Left ventricle myocardium superior (tissue), 1 donor: ENCODE measurements at regions not wholly inside any gene's neighbourhood (a gene's known extent, or its start where the extent isn't known, plus 50 kb on each side); places are given as distances from the start of the nearest gene placed in this dataset.

Experiments used
- ATAC-seq: fragments of 200-7000 bp; cut with Tn5 transposase; one replicate; pipeline ENCODE4 v1.9.1; 2020; ENCODE audit warnings: mild to moderate bottlenecking, moderate library complexity
- DNase-seq: peaks from one replicate; pipeline ENCODE4 v3.0.0-alpha.2; 2020
- intact Hi-C: fragments of 100-400 bp; cut with micrococcal nuclease; formaldehyde crosslinking; loops from one replicate; pipeline ENCODE4 v1.11.0; 2022
- donor health status: DM: no; HTN: yes; CAD: no; lungs with severe emphysema.

- DNase-seq (no peak), ATAC-seq (no peak)
- intact Hi-C loops: loop anchor here (10.0 kb wide), 1 partner anchor 95 kb away; no protein-coding TSS in a partner anchor
These were observed 278.9 kb downstream of the SEC14L1 start for GRCh38 chr17:77419547-77420094.

GRCh38 chr17:77420095-77420803 is 279.5 kb downstream of the SEC14L1 start:
- ATAC-seq (no peak), DNase-seq (no peak)
- intact Hi-C loops: loop anchor here (10.0 kb wide), 1 partner anchor 95 kb away; no protein-coding TSS in a partner anchor

GRCh38 chr17:77420804-77421629 is 280.2 kb downstream of the SEC14L1 start:
- ATAC-seq (no peak), DNase-seq (peak; percentile 59)
- intact Hi-C loops: loop anchor here (10.0 kb wide), 1 partner anchor 96 kb away; no protein-coding TSS in a partner anchor

- ATAC-seq (no peak), DNase-seq (no peak)
- intact Hi-C loops: loop anchor here (10.0 kb wide), 1 partner anchor 97 kb away; no protein-coding TSS in a partner anchor
These were observed 280.8 kb downstream of the SEC14L1 start for GRCh38 chr17:77421630-77421972.

GRCh38 chr17:77422104-77422747 is 281.5 kb downstream of the SEC14L1 start:
- intact Hi-C loops: loop anchor here (10.0 kb wide), 1 partner anchor 97 kb away; no protein-coding TSS in a partner anchor
- ATAC-seq (no peak), DNase-seq (no peak)

- ATAC-seq: no peak
- intact Hi-C loops: loop anchor here (10.0 kb wide), 1 partner anchor 98 kb away; no protein-coding TSS in a partner anchor
- DNase-seq: no peak
These were observed 282.0 kb downstream of the SEC14L1 start for GRCh38 chr17:77422748-77423113.

GRCh38 chr17:77423589-77424451 is 283.1 kb downstream of the SEC14L1 start:
- intact Hi-C loops: loop anchor here (10.0 kb wide), 1 partner anchor 99 kb away; no protein-coding TSS in a partner anchor
- DNase-seq (peak; percentile 92), ATAC-seq (peak; percentile 76)

- ATAC-seq (peak; percentile 66), DNase-seq (peak; percentile 96)
- intact Hi-C loops: loop anchor here (10.0 kb wide), 1 partner anchor 100 kb away; no protein-coding TSS in a partner anchor
These were observed 284.0 kb downstream of the SEC14L1 start for GRCh38 chr17:77424585-77425344.

GRCh38 chr17:77425348-77425747 is 284.6 kb downstream of the SEC14L1 start:
- intact Hi-C loops: loop anchor here (10.0 kb wide), 1 partner anchor 101 kb away; no protein-coding TSS in a partner anchor
- no peak for DNase-seq
- ATAC-seq: no peak

- peak; percentile 54 for DNase-seq
These were observed 285.2 kb downstream of the SEC14L1 start for GRCh38 chr17:77425791-77426641.

GRCh38 chr17:77426676-77427386 is 286.1 kb downstream of the SEC14L1 start:
- intact Hi-C loops: loop anchor here (10.0 kb wide), 1 partner anchor 102 kb away; no protein-coding TSS in a partner anchor
- ATAC-seq (no peak), DNase-seq (no peak)

More at GRCh38 chr17:77425791-77426641, 285.2 kb downstream of the SEC14L1 start:
- no peak for ATAC-seq
- intact Hi-C loops: loop anchor here (10.0 kb wide), 1 partner anchor 101 kb away; no protein-coding TSS in a partner anchor

GRCh38 chr17:77427391-77427991 is 286.7 kb downstream of the SEC14L1 start:
- ATAC-seq (peak; percentile 8), DNase-seq (peak; percentile 77)
- intact Hi-C loops: loop anchor here (10.0 kb wide), 1 partner anchor 103 kb away; no protein-coding TSS in a partner anchor

- DNase-seq: no peak
- ATAC-seq: no peak
- intact Hi-C loops: loop anchor here (10.0 kb wide), 1 partner anchor 103 kb away; no protein-coding TSS in a partner anchor
These were observed 287.4 kb downstream of the SEC14L1 start for GRCh38 chr17:77428020-77428748.

- no peak for ATAC-seq
- intact Hi-C loops: loop anchor here (10.0 kb wide), 1 partner anchor 104 kb away; no protein-coding TSS in a partner anchor
- no peak for DNase-seq
These were observed 288.1 kb downstream of the SEC14L1 start for GRCh38 chr17:77428749-77429368.
